ENCODE measurements at regions not wholly inside any gene's neighbourhood (a gene's known extent, or its start where the extent isn't known, plus 50 kb on each side); places are given as distances from the start of the nearest gene placed in this dataset.

GRCh38 chr7:140230861-140231770, 54.3 kb upstream of the KDM7A start:
- TF ChIP-seq ZFX (IDR thresholded peaks at IDR 0.05) = no peak
- no peak for TF ChIP-seq CTCF (conservative IDR thresholded peaks at IDR 0.05)
- H3K27ac ChIP-seq = peak overlapping the region; percentile 17; the same call in 1 of the 2 replicates

- no peak overlapping the region for H3K27ac ChIP-seq
These were observed 53.7 kb upstream of the KDM7A start for GRCh38 chr7:140230516-140230860.

GRCh38 chr7:140229591-140230515, 53.1 kb upstream of the KDM7A start:
- H3K27ac ChIP-seq = no peak overlapping the region
- TF ChIP-seq CTCF (conservative IDR thresholded peaks at IDR 0.05) = no peak
- TF ChIP-seq ZFX (IDR thresholded peaks at IDR 0.05) = no peak

More at GRCh38 chr7:140230516-140230860, 53.7 kb upstream of the KDM7A start:
- TF ChIP-seq CTCF (conservative IDR thresholded peaks at IDR 0.05) (no peak), ZFX (IDR thresholded peaks at IDR 0.05) (no peak)

- TF ChIP-seq ZFX (IDR thresholded peaks at IDR 0.05) (no peak), CTCF (conservative IDR thresholded peaks at IDR 0.05) (no peak)
- H3K27ac ChIP-seq = no peak overlapping the region
These were observed 52.3 kb upstream of the KDM7A start for GRCh38 chr7:140229101-140229525.
